ENCODE measurements at regions not wholly inside any gene's neighbourhood (a gene's known extent, or its start where the extent isn't known, plus 50 kb on each side); places are given as distances from the start of the nearest gene placed in this dataset.

GRCh38 chr4:45621971-45622370 is 501.9 kb downstream of the GABRG1 start:
- no peak for DNase-seq (ENCODE audit: low spot score)
- in situ Hi-C loops (cut with MboI; ENCODE audit: low pct_unique_long_range_greater_than_20kb, low sequenced_read_pairs, unreplicated experiment): no loop called here

GRCh38 chr4:45620808-45621207 is 503.0 kb downstream of the GABRG1 start:
- no peak for TF ChIP-seq CTCF (IDR thresholded peaks at IDR 0.05; ENCODE audit: extremely low read depth, insufficient read depth, missing control alignments)
- no peak for DNase-seq (ENCODE audit: low spot score)
- in situ Hi-C loops (cut with MboI; ENCODE audit: low pct_unique_long_range_greater_than_20kb, low sequenced_read_pairs, unreplicated experiment): no loop called here

More at GRCh38 chr4:45621971-45622370, 501.9 kb downstream of the GABRG1 start:
- no peak for TF ChIP-seq CTCF (IDR thresholded peaks at IDR 0.05; ENCODE audit: extremely low read depth, insufficient read depth, missing control alignments)

- TF ChIP-seq CTCF (IDR thresholded peaks at IDR 0.05; ENCODE audit: extremely low read depth, insufficient read depth, missing control alignments): no peak
- in situ Hi-C loops (cut with MboI; ENCODE audit: low pct_unique_long_range_greater_than_20kb, low sequenced_read_pairs, unreplicated experiment): no loop called here
- no peak for DNase-seq (ENCODE audit: low spot score)
These were observed 527.3 kb downstream of the GABRG1 start for GRCh38 chr4:45596379-45597101.

- no peak for DNase-seq (ENCODE audit: low spot score)
- no peak for TF ChIP-seq CTCF (IDR thresholded peaks at IDR 0.05; ENCODE audit: extremely low read depth, insufficient read depth, missing control alignments)
- in situ Hi-C loops (cut with MboI; ENCODE audit: low pct_unique_long_range_greater_than_20kb, low sequenced_read_pairs, unreplicated experiment): no loop called here
These were observed 543.5 kb downstream of the GABRG1 start for GRCh38 chr4:45580334-45580733.

- no peak for TF ChIP-seq CTCF (IDR thresholded peaks at IDR 0.05; ENCODE audit: extremely low read depth, insufficient read depth, missing control alignments)
- DNase-seq (ENCODE audit: low spot score): no peak
These were observed 545.0 kb downstream of the GABRG1 start for GRCh38 chr4:45578874-45579273.

GRCh38 chr4:45576275-45576674 is 547.6 kb downstream of the GABRG1 start:
- in situ Hi-C loops (cut with MboI; ENCODE audit: low pct_unique_long_range_greater_than_20kb, low sequenced_read_pairs, unreplicated experiment): no loop called here
- no peak for DNase-seq (ENCODE audit: low spot score)
- TF ChIP-seq CTCF (IDR thresholded peaks at IDR 0.05; ENCODE audit: extremely low read depth, insufficient read depth, missing control alignments): no peak

More at GRCh38 chr4:45578874-45579273, 545.0 kb downstream of the GABRG1 start:
- in situ Hi-C loops (cut with MboI; ENCODE audit: low pct_unique_long_range_greater_than_20kb, low sequenced_read_pairs, unreplicated experiment): no loop called here

Data from GM13977 (cell line).